K562 (cell line): ENCODE measurements at regions not wholly inside any gene's neighbourhood (a gene's known extent, or its start where the extent isn't known, plus 50 kb on each side); places are given as distances from the start of the nearest gene placed in this dataset.

ENCODE experiments used
- CEBPB ChIP-seq: fragments of 450-650 bp; IDR thresholded peaks from 2 replicates; pipeline ENCODE4 v1.6.1; 2016; ENCODE audit warnings: missing genetic modification characterization, missing compliant biosample characterization
- CHD1 ChIP-seq: fragments of 200-600 bp; sonication (generic); IDR thresholded peaks from one replicate; pipeline ENCODE4 v1.6.1; 2012; ENCODE audit warnings: mild to moderate bottlenecking, moderate library complexity, low read length, inconsistent platforms
- CHD2 ChIP-seq: IDR thresholded peaks from 2 replicates; pipeline ENCODE4 v1.6.1; 2011; ENCODE audit warnings: low read depth, low read length
- FIP1L1 ChIP-seq: fragments of 200-400 bp; formaldehyde crosslinking; IDR thresholded peaks from 2 replicates; pipeline ENCODE4 v1.6.1; 2018; ENCODE audit warnings: mild to moderate bottlenecking, low read depth, low read length; ENCODE audit not compliant: poor library complexity, severe bottlenecking
- HDAC2 ChIP-seq: fragments of 450-650 bp; IDR thresholded peaks from 2 replicates; pipeline ENCODE4 v1.6.1; 2016; ENCODE audit warnings: mild to moderate bottlenecking
- POLR2A ChIP-seq: fragments of 450-650 bp; conservative IDR thresholded peaks from 2 replicates; pipeline ENCODE4 v1.6.1; 2016
- RFX1 ChIP-seq: fragments of 450-650 bp; IDR thresholded peaks from 2 replicates; pipeline ENCODE4 v1.6.1; 2016; ENCODE audit warnings: mild to moderate bottlenecking, moderate library complexity
- SIN3A ChIP-seq, 2 experiments: fragments of 150-350 bp in 1 of 2; IDR thresholded peaks; 2 replicates each; pipeline ENCODE4 v1.6.1; 2011 to 2016; ENCODE audit warnings: borderline replicate concordance in 2 of 2, low read depth in 2 of 2, low read length in 2 of 2, mild to moderate bottlenecking in 2 of 2, moderate library complexity in 2 of 2; ENCODE audit not compliant: control insufficient read depth in 1 of 2
- SMARCC2 ChIP-seq: fragments of 450-650 bp; IDR thresholded peaks from 2 replicates; pipeline ENCODE4 v1.6.1; 2017; ENCODE audit warnings: antibody characterized with exemption, moderate library complexity, mild to moderate bottlenecking, low read depth
- ZNF124 ChIP-seq: sonication (generic); formaldehyde crosslinking; IDR thresholded peaks from 2 replicates; pipeline ENCODE4 v1.8.1; 2022; ENCODE audit warnings: missing genetic modification reagents
- TF ChIP-seq, protein P1 (sequence below), 3 experiments: IDR thresholded peaks in 2 of 3; conservative IDR thresholded peaks in 1 of 3; 2 replicates each; pipeline ENCODE4 v1.5.1; 2011 to 2012; ENCODE audit warnings: low read length in 3 of 3, mild to moderate bottlenecking in 3 of 3, control low read depth in 2 of 3, improper control_type of control experiment in 1 of 3, inconsistent platforms in 1 of 3, low read depth in 1 of 3, mixed read lengths in 1 of 3, moderate library complexity in 1 of 3; ENCODE audit not compliant: insufficient read depth in 2 of 3
- TF ChIP-seq, protein P2 (sequence below): sonication (generic); formaldehyde crosslinking; IDR thresholded peaks from 2 replicates; pipeline ENCODE4 v1.4.0; 2020; ENCODE audit warnings: mild to moderate bottlenecking, missing genetic modification reagents

DNA sequence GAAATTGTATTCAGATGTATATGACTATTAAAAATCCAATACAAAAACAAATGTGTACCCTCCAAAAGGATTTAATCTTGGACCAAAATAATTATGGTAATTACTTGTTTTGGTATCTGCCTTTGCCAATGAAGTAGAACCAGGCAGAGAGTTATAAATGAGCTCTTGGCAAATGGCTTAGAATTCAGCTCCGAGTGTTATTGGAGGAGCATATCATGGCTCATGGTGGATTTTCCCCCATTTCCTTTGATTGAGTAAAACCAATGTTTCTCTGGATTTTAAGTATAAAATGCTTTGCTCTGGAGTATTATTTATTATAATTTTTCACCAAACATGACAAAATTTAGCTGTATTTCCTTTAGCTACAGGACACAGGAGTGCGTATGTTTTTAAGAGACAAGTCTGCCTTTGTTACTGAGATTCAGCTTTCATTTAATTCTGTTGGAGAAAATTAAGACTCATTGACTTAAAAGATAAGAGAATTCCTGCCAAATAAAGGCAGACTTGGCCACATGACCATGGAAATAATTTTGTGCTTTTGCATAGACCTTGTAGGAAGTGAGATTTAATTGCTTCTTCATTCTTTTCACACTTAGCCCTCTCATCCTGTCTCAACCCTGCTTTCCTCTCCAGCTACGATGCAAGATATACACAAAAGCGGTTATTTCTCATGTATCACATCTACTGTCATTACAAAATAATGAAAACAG, 281.0 kb upstream of the SOX11 start:
- TF ChIP-seq, protein P1, sequence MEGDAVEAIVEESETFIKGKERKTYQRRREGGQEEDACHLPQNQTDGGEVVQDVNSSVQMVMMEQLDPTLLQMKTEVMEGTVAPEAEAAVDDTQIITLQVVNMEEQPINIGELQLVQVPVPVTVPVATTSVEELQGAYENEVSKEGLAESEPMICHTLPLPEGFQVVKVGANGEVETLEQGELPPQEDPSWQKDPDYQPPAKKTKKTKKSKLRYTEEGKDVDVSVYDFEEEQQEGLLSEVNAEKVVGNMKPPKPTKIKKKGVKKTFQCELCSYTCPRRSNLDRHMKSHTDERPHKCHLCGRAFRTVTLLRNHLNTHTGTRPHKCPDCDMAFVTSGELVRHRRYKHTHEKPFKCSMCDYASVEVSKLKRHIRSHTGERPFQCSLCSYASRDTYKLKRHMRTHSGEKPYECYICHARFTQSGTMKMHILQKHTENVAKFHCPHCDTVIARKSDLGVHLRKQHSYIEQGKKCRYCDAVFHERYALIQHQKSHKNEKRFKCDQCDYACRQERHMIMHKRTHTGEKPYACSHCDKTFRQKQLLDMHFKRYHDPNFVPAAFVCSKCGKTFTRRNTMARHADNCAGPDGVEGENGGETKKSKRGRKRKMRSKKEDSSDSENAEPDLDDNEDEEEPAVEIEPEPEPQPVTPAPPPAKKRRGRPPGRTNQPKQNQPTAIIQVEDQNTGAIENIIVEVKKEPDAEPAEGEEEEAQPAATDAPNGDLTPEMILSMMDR (IDR thresholded peaks at IDR 0.05 in 2 of 3, conservative IDR thresholded peaks at IDR 0.05 in 1 of 3; ENCODE audit: insufficient read depth in 2 of 3, low read depth in 1 of 3, low read length in 3 of 3): no peak
- TF ChIP-seq CEBPB (tag): no peak
- TF ChIP-seq ZNF124 (CRISPR knock-in tag): no peak
- TF ChIP-seq HDAC2: no peak
- no peak for TF ChIP-seq SIN3A (IDR thresholded peaks at IDR 0.05; ENCODE audit: borderline replicate concordance in 2 of 2, control insufficient read depth in 1 of 2, low read depth in 2 of 2, low read length in 2 of 2)
- no peak for TF ChIP-seq FIP1L1
- no peak for TF ChIP-seq CHD2
- TF ChIP-seq POLR2A: no peak
- TF ChIP-seq RFX1: no peak
- TF ChIP-seq SMARCC2: no peak
- no peak for TF ChIP-seq CHD1
- TF ChIP-seq, protein P2, sequence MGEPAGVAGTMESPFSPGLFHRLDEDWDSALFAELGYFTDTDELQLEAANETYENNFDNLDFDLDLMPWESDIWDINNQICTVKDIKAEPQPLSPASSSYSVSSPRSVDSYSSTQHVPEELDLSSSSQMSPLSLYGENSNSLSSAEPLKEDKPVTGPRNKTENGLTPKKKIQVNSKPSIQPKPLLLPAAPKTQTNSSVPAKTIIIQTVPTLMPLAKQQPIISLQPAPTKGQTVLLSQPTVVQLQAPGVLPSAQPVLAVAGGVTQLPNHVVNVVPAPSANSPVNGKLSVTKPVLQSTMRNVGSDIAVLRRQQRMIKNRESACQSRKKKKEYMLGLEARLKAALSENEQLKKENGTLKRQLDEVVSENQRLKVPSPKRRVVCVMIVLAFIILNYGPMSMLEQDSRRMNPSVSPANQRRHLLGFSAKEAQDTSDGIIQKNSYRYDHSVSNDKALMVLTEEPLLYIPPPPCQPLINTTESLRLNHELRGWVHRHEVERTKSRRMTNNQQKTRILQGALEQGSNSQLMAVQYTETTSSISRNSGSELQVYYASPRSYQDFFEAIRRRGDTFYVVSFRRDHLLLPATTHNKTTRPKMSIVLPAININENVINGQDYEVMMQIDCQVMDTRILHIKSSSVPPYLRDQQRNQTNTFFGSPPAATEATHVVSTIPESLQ (CRISPR knock-in tag): no peak
